Right atrium auricular region (tissue), 2 donors: ENCODE measurements at regions not wholly inside any gene's neighbourhood (a gene's known extent, or its start where the extent isn't known, plus 50 kb on each side); places are given as distances from the start of the nearest gene placed in this dataset.

Experiments used
- DNase-seq: peaks from one replicate; pipeline ENCODE4 v3.0.0-alpha.2; 2019; ENCODE audit warnings: low spot score
- H3K27ac ChIP-seq, 2 donors: fragments of 200-600 bp; sonication (generic); 1 replicate in 1 of 2; 2 replicates in 1 of 2; pipeline ENCODE4 v1.5.1; 2016 to 2019
- H3K27me3 ChIP-seq, 2 donors: fragments of 200-600 bp; sonication (generic); one replicate each; pipeline versions ENCODE4 v1.5.1 to v1.6.0; 2017 to 2019
- H3K36me3 ChIP-seq: fragments of 200-600 bp; sonication (generic); one replicate; pipeline ENCODE4 v1.5.1; 2016
- H3K4me1 ChIP-seq, 2 donors: fragments of 200-600 bp; sonication (generic); one replicate each; pipeline versions ENCODE4 v1.5.1 to v1.6.0; 2017 to 2019
- H3K4me3 ChIP-seq, 2 donors: fragments of 200-600 bp; sonication (generic); 1 replicate in 1 of 2; 2 replicates in 1 of 2; pipeline ENCODE4 v1.5.1; 2017 to 2019; ENCODE audit warnings: mild to moderate bottlenecking in 1 of 2, moderate library complexity in 1 of 2
- H3K9me3 ChIP-seq, 2 donors: fragments of 200-600 bp; sonication (generic); one replicate each; pipeline ENCODE4 v1.5.1; 2019
- CTCF ChIP-seq, 2 donors: fragments of 200-600 bp; sonication (generic); IDR thresholded peaks; one replicate each; pipeline ENCODE4 v1.5.1; 2019; ENCODE audit warnings: antibody characterized with exemption in 2 of 2

GRCh38 chr12:29929295-29929694 is 145.6 kb upstream of the TMTC1 start:
- no peak overlapping the region for H3K4me3 ChIP-seq
- no peak for TF ChIP-seq CTCF (IDR thresholded peaks at IDR 0.05)
- H3K27ac ChIP-seq = no peak overlapping the region
- no peaks in the 10 kb centered on the region for H3K27me3 ChIP-seq
- no peaks in the 10 kb centered on the region for H3K9me3 ChIP-seq
- no peaks in the 10 kb centered on the region for H3K36me3 ChIP-seq
- no peak for DNase-seq
- no peaks in the 10 kb centered on the region for H3K4me1 ChIP-seq

GRCh38 chr12:29921307-29921706 is 137.6 kb upstream of the TMTC1 start:
- H3K9me3 ChIP-seq = no peaks in the 10 kb centered on the region
- no peaks in the 10 kb centered on the region for H3K4me1 ChIP-seq
- H3K36me3 ChIP-seq = no peaks in the 10 kb centered on the region
- H3K4me3 ChIP-seq = no peak overlapping the region
- no peaks in the 10 kb centered on the region for H3K27me3 ChIP-seq
- H3K27ac ChIP-seq = no peak overlapping the region
- DNase-seq = no peak
- TF ChIP-seq CTCF (IDR thresholded peaks at IDR 0.05) = no peak

- H3K27ac ChIP-seq = no peak overlapping the region
- H3K36me3 ChIP-seq = no peaks in the 10 kb centered on the region
- H3K4me3 ChIP-seq = no peak overlapping the region
- H3K4me1 ChIP-seq = no peaks in the 10 kb centered on the region
- no peak for TF ChIP-seq CTCF (IDR thresholded peaks at IDR 0.05)
- no peak for DNase-seq
- no peaks in the 10 kb centered on the region for H3K27me3 ChIP-seq
- no peaks in the 10 kb centered on the region for H3K9me3 ChIP-seq
These were observed 124.4 kb upstream of the TMTC1 start for GRCh38 chr12:29908157-29908556.

- no peak for TF ChIP-seq CTCF (IDR thresholded peaks at IDR 0.05)
- no peaks in the 10 kb centered on the region for H3K9me3 ChIP-seq
- no peaks in the 10 kb centered on the region for H3K36me3 ChIP-seq
- no peak overlapping the region for H3K27ac ChIP-seq
- no peaks in the 10 kb centered on the region for H3K27me3 ChIP-seq
- H3K4me3 ChIP-seq = no peak overlapping the region
- no peak for DNase-seq
- H3K4me1 ChIP-seq = no peaks in the 10 kb centered on the region
These were observed 123.7 kb upstream of the TMTC1 start for GRCh38 chr12:29907461-29907860.

- Histone ChIP-seq H3K4me3 (no peak overlapping the region), H3K9me3 (no peaks in the 10 kb centered on the region), H3K27ac (no peak overlapping the region), H3K36me3 (no peaks in the 10 kb centered on the region), H3K4me1 (no peaks in the 10 kb centered on the region), H3K27me3 (no peaks in the 10 kb centered on the region)
- DNase-seq = no peak
- no peak for TF ChIP-seq CTCF (IDR thresholded peaks at IDR 0.05)
These were observed 118.3 kb upstream of the TMTC1 start for GRCh38 chr12:29902043-29902442.

- Histone ChIP-seq H3K27ac (no peak overlapping the region), H3K27me3 (no peaks in the 10 kb centered on the region), H3K4me1 (no peaks in the 10 kb centered on the region)
These were observed 117.8 kb upstream of the TMTC1 start for GRCh38 chr12:29901585-29901984.

More at GRCh38 chr12:29901585-29901984, 117.8 kb upstream of the TMTC1 start:
- no peak for DNase-seq
- Histone ChIP-seq H3K9me3 (no peaks in the 10 kb centered on the region), H3K36me3 (no peaks in the 10 kb centered on the region), H3K4me3 (no peak overlapping the region)
- peak in 1 of 2 donors; percentile 23 for TF ChIP-seq CTCF (IDR thresholded peaks at IDR 0.05)
